Stimulated activated CD8-positive, alpha-beta memory T cell treated with anti-CD3 and anti-CD28 coated beads, Interleukin-12 subunit alpha, Interleukin-12 subunit beta, amount 100 ng/mL, for 4 hours (primary cell): ENCODE measurements at regions not wholly inside any gene's neighbourhood (a gene's known extent, or its start where the extent isn't known, plus 50 kb on each side); places are given as distances from the start of the nearest gene placed in this dataset.

Experiments used
- DNase-seq: peaks from one replicate; pipeline ENCODE4 v3.0.0-alpha.2; 2020; ENCODE audit warnings: low read depth

DNA sequence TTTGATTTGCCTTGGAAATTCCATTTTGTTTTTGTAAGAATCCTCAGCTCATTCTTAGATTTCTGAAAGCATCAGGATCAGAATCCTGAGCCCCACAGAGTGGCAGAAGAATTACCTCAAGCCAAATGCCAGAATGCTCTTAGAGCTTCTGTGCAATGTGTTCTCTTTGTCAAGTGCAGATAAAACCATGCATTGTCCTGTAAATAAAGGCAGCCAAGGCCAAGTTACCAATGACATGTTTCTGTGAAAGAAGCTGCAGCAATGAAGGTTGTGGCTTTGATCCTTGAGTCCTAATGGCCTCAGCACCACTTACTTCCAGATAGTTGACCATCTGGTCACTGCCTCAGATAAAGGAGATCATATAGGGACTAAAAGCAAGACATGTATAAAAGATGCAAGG, 343.3 kb upstream of the AKR1E2 start:
- no peak for DNase-seq

DNA sequence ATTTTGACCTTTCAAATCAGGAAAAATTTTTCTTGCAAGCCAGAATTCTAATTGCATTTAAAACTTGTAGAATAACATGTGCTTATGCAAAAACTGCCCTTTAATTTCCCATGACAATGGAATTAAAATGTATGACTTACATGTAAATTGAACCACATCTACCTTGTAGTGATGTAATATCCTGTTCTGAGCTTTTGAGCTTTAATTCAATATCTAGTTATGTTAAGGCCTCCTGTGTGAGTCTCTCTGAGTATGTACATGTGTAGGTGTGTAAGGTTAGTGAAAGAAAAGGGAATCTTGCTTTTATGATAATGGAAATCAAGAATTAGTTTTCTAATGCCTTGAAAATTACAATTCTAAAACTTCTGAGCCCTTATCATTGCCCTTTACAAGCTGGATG, 344.8 kb upstream of the AKR1E2 start:
- no peak for DNase-seq

DNA sequence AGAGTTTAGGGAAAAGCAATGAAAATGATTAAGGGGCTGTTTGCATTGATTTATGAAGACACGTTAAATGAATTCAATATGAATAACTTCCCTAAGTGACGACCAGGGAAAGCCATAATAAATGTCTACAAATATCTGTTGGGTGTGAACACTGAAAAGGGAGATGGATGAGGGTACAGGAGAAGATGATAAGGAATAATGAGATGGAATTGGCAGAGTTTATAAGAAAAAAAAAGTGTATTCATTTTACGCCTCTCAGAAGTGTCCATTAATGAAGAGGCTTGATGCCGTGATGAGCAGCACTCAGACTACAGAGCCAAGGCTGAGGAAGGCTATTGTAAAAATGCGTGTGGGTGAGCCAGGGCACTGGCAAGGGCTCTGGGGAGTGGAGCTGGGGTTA, 346.7 kb upstream of the AKR1E2 start:
- DNase-seq = no peak

DNA sequence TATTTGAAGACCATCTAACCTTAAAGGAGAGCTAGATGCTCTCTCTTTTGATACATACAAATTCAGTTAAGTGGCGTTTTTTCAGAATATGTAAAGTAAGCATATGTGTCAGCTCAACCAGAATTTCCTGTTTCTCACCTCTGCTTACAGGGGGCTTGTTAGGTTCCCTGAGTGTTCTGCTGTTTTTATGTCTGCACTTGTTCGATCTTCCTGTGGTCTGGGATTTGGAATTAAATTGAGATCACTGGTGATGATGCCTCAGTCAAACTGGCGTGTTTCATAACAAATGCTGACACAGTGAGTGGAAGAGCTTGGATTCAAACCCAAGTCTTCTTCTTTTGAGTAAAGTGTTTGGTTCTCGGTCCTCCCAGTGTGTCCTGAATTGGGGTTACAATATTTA, 348.3 kb upstream of the AKR1E2 start:
- DNase-seq = no peak

DNA sequence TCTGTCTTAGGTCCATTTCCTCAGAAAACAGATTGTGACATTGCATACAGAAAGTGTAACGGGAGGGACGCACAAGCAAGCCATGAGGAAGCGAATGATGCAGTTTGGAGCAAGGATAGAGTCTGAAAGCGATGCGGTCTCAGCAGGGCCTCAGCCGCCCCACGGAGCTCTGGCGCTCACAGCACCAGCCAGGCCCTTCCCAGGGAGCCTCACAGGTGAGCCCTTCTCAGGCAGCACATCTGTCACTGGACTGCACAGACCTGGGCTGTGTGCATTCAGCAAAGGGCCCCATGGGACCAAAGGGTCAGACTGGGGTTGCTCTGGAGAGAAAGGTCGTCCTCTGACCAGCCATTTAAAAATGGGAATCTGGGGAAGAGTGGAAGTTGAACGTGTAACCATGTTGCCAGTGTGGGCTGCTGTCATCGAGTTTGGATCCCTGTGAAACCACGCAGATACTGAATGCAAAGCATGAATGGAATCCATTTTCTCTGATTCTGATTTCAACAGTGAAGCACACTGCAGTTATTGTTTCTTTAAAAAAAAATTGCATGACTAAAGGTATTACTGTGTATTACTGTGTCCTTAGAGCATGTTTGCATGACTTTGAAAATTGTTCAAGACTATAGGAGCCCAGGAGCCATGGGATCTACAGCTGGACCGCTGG, 350.0 kb upstream of the AKR1E2 start:
- no peak for DNase-seq

DNA sequence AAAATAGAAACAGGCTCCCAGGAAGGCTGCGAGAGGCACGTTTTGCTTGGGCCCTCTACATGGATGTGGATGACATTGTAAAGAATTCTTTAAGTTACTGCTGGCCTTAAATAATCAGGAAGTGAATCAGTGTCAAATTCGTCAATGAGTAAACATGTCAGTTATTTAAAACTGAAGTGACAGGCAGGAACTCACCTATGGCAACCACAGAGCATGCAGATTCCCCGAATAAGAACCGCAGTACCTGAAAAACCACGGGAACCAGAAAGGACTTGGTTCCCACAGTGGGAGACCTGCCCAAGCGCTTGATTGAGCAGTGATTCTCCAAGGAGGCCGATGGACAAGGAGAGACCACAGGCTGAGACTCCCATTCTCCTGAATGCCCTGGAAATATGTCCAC, 351.2 kb upstream of the AKR1E2 start:
- no peak for DNase-seq

DNA sequence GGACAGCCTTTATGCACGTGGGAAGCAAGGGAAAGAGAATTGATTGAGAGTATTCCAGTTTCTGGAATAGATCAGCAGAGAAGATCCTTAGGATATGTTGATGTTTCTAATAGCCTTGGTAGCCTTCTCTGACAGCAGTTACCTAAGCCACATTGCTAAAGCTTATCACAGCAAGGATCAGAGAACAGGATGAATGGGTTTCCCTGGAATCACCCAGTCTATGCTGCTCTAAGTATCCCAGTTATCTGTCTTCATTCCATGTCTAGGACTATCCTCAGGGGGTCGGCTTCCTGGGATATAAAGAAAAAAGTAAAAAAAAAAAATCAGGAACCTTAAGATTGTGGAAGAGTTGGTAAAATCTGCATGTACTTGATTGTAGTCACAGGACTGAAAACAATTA, 352.0 kb upstream of the AKR1E2 start:
- no peak for DNase-seq

DNA sequence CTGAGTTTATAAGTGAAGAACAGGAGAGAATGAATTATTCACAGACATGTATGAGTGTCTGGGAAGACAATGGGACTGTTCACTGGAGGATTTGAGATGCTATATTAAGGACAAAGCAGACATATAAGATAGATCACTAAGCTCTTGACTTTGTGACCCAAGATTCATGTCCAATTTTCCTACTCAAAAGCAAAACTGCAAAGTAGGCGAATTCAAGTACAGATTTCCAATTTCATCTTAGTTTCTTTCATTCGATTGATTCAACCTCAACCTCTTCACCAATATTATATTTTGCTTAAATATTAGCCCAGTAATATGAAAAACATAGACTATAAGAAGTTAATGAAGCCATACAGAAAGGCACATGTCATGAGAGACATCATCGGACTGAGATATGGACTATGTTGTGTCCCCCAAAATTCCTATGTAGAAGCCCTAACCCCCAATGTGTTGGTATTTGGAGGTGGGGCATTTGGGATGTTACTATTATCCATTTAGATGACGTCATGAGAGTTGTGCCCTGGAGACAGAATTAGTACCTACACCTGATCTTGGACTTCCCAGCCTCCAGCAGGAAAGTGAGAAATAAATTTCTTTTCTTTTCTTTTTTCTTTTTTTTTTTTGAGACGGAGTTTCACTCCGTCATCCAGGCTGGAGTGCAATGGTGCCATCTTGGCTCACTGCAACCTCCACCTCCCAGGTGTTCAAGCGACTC, 353.7 kb upstream of the AKR1E2 start:
- no peak for DNase-seq

DNA sequence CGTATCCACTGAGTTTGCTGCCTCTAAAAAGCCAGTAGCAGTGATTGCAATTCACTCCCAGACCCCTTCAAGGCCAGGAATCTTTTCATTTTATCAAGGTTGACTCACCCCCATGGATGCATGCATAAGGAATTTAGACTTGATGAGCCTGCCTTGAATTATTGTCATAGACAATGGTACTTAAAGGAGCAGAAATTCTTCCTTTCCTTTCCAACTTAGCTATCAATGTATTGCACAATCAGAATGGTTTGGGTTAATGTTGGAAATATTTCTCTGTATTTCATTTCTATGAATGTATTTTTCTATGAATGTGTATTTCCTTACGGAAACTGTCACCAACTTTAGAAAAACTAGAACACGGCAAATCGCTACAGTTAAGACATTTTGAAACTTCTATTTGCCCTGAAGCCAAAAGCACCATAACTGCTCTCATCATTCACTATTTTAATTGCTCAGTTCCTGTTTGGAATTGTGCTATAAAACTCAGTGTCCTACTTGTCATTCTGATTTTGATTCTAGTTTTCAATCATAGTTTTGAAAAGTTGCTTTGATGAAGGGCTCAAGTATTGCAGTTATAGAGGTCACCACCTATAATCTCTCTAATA, 355.7 kb upstream of the AKR1E2 start:
- DNase-seq = no peak

DNA sequence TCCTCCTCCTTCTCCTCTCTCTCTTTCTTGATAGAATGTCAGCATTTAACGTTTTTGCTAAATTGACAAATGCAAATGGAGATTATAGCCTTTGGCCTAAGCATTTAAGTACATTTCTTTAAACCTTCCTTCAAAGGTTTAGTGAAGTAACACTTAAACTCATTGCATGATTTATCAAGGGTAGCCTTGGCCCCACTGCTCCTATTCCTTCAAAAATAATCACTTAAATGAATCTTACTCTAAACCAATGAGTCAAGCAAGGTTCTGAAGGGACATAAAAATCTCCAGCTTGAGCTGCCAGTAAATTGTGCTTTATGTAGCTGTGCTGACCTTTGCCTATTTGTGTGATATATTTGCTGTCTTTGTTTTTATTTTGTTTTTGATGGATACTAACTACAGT, 358.5 kb upstream of the AKR1E2 start:
- DNase-seq = no peak

DNA sequence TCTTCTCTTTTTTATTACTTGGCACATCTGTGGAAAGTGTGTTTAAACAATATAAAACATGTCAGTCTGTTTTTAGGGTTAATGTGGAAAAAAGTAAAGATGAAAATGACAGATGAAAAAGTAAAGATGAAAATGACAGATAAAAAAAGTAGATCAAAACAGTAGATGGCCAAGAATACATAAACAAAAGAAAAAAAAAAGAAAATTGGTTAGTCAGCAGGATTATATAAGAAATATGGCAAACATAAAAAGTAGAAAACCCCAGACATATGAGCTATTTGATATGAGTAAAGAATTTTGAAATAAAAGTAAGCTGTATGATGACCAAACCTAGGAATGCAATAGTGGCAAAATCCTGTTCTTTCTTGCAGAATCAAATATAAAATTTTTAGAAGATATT, 365.7 kb upstream of the AKR1E2 start:
- no peak for DNase-seq

DNA sequence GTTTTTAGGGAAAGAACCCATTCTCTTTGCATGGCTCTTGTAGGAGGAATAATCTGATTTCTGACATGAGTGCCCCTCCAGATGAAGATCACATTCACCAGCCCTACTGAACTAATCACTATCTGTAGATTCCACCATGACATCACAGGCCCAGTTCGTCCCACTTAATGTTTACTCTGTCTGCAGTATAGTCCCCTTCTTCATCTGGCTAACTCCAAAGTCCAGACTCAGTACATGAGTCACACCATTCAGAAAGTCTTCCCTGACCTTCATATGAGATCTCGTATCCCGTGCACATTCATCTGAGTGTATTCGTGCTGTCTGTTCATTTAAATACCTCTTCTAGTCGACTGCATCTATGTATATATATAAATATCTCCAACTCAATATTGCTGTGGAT, 366.5 kb upstream of the AKR1E2 start:
- no peak for DNase-seq

DNA sequence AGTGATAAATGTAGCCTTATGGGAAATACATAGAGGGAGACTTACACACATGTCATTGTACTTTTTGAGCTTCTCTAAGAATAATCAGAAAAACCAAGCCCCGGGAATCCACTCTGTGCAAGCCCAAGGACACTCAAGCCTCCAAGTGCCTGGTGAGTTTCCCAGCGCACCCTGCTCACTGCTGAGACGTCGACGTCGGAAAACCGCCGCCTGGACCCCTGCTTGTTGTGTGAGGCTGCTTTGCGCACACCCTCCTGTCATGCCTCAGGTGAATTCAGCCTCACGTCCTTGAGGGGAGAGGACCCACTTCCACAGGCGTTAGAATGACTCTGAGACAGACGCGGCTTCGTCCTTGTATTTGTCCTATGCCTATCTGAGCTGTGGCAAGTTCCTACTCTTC, 368.4 kb upstream of the AKR1E2 start:
- no peak for DNase-seq

DNA sequence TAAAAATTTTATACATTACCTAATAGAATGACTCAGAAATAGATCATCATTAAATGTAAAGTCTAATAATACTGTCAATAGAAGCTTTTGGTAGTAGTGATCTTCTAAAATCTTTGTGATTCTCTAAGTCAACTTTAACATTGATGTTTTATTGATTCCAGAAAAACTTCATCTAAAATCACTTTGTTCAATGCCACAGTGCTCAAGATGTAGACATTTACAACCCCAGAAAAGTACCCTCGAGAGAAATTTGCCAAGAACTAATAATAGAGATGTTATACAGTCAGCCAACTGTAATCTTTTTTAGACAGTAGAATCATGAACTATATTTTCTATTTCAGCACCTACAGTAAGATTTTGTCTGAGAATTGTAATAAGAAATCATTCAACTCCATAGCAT, 369.2 kb upstream of the AKR1E2 start:
- no peak for DNase-seq

DNA sequence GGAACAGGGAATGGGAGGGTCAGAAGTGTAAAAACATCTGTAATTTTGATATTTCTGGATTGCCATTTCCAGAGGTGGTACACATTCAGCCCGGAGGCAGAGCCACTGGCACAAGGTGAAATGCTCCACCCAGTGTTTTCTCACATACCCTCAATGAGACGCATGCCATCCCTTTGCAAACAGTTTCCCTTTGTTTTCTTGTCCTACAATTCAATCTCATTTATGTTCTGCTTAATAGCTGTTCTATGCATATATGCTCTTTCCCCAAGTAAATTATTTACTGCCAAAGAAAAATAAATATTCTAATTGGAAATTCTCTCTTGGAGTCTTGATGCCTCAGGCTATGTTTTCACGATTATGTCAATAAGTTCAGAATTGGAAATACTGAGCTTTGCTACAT, 369.7 kb upstream of the AKR1E2 start:
- DNase-seq = no peak

DNA sequence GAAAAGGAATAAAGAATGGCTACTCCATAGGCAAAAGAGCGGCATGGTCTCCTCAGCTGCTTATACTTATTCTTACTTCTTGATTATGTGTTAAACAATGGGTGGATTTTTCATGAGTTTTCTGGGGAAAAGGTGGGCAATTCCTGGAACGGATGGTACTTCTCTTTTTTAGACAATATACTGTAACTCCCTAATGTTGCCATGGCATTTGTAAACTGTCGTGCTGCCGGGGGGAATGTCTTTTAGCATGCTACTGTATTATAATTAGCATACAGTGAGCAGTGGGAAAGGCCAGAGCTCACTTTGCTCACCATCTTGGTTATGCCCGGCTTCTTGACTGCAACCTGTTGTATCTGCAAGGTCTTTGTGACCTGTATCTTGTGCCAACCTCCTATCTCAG, 372.1 kb upstream of the AKR1E2 start:
- DNase-seq = no peak

DNA sequence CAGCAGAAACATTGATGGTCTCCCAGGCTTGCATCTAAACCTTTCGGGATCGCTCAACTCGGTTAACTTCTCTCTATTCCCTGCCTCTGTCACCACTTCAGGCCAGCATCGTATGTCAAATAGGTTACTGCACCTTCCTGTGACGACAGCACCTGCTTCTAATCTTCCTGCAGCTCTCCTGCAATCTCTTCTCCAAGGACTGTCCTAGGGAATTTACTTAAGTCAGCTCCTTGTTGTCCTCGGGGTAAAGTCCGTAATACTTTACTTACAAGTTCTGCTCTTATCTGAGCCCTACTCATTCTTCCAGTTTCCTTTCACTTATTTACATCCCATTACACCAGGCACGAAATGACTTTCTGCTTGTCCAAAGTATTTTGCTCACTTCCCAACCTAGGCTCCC, 372.7 kb upstream of the AKR1E2 start:
- no peak for DNase-seq

DNA sequence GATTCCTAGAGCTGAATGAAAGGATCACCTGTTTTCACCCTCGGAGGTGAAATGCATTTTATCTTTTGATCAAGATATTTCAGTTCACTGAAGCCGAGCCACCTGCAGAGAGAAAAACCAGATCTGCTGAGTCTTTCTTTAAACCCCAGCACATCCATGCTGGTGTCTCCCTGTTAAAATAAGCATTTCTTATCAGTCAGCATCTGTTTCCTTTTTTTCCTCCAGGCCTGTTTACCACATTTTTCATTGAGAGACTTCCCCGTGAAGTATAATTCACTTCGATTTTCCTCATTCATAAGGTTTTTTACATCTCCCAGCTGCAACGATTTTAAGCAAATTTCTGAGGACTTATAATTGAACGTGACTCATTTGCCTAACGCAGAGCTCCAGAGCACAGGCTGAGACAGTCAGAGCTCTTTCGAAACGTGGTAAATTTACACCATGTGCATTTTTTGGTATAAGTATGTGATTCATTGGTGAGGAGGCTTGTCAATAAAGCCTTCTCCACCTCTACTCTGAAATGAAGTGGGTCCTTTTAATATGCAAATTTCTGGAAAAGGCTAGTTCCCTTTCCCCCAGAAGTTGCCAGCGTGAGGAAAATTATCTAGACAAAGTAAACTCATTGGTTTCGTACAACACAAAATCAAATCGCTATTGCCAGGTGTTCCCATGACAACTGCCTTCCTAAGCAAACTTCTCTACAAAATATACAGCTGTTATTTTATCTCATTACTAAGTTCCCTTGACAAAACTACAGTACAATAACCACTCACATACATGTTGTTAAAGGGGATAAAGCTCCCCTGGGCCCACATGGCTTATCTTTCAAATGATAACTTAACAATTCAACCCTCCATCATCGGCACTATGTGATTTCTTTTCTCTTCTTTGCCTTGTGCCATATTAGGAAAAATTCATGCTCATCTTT, 374.8 kb upstream of the AKR1E2 start:
- DNase-seq = no peak

DNA sequence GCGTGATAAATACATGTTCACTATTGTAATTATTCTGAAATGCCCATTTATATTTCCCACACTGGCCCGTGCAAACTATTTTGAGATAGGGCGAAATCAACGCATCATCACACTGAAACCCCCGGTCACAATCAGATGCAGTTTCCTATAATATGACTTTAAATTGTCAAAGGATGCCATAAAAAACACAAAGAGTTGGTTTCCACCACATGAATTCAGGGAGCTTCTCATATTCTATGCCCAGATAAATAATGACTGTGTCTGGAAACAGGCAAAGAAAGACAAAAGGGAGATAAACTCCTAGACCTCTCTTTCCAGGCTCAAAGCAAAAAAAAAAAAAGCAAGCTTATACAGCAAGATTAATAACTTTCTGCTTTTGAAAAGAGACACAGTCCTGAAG, 375.8 kb upstream of the AKR1E2 start:
- no peak for DNase-seq

DNA sequence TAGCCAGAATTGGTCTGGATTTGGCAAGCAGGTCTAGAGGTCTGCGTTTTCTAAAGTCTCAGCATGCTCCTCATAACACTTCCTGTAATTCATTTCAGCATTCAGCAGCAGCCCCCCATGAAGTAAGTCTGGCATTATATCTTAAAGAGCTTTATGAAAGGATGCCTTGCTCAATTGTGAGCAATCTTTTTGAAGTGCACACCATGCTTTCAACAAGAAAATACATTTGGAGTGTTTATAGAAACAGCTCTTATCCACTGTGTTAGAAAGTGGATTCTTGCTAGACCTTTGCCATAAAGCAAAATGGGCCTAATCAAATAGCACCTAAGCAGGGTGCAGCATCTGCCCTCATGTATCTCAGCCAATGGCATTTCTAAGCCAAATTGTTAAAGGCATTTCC, 378.0 kb upstream of the AKR1E2 start:
- DNase-seq = no peak

DNA sequence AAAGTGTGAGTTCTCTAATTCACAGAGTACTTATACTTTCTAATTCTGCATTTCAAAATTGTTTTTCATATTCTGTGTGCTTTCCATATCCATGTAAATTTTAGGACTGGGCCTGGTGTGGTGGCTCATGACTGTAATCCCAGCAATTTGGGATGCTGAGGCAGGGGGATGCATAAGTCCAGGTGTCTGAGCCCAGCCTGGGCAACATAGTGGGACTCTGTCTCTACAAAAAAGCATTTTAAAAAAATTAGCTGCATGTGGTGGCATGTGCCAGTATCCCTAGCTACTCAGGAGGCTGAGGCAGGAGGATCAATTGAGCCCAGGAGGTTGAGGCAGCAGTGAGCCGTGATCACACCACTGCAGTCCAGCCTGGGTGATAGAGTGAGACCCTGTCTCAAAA, 382.6 kb upstream of the AKR1E2 start:
- DNase-seq = no peak

DNA sequence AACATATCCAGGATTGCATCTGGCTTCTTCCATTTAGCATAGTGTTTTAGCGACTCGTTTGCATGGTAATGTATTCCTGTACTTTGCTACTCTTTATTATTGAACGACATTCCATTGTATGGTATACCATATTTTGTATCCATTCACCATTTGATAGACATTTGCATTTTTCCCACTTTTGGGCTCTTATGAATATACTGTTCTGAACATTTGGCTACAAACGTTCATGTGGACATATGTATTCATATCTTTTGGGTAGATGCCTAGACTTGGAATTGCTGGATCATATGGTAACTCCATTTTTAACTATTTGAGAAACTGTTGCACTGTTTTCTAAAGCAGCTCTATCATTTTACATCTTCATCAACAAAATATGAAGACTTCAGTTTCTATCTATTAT, 383.7 kb upstream of the AKR1E2 start:
- no peak for DNase-seq

DNA sequence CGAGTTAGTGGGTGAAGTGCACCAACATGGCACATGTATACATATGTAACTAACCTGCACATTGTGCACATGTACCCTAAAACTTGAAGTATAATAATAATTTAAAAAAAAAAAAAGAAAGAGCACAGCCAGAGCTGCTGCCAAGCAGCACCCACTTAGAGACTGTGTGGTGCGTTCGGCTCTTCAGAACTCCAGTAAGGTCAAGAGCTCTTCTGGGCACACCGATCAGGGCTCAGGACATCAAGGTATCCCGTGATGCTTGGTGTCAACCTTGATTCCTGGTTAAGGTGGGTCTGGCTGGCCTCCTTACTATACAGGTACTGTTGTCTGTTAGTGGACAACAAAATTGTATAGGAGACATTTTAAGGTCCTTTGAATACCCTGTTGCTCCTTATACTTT, 385.7 kb upstream of the AKR1E2 start:
- no peak for DNase-seq
